ENCODE measurements at regions not wholly inside any gene's neighbourhood (a gene's known extent, or its start where the extent isn't known, plus 50 kb on each side); places are given as distances from the start of the nearest gene placed in this dataset.

DNA sequence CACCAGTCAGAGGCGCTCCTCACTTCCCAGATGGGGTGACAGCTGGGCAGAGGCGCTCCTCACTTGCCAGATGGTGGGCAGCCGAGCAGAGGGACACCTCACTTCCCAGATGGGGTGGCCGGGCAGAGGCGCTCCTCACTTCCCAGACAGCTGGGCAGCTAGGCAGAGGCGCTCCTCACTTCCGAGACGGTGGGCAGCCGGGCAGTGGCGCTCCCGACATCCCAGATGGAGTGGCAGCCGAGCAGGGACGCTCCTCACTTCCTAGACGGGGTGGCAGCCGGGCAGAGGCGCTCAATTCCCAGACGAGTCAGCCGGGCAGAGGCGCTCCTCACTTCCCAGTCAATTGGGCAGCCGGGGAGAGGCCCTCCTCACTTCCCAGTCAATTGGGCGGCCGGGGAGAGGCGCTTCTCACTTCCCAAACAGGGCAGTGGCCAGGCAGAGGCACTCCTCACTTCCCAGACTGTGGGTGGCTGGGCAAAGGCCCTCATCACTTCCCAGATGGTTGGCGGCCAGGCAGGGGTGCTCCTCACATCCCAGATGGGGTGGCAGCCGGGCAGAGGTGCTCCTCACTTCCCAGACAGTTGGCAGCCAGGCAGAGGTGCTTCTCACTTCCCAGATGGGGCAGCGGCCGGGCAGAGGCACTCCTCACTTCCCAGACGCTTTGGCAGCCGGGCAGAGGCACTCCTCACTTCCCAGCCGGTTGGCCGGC lies 143.8 kb upstream of the ARID2 start:
- DNase-seq (ENCODE audit: extremely low read depth in 1 of 2, low read depth in 1 of 2): no peak

DNA sequence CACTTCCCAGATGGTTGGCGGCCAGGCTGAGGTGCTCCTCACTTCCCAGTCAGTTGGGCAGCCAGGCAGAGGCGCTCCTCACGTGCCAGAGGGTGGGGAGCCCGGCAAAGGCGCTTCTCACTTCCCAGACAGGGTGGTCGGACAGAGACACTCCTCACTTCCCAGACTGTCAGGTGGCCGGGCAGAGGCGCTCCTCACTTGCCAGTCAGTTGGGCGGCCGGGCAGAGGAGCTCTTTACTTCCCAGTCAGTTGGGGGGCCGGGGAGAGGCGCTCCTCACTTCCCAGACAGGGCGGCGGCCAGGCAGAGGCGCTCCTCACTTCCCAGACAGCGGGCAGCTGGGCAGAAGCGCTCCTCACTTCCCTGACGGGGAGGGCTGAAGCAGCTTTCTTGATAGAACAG lies 143.0 kb upstream of the ARID2 start:
- DNase-seq (ENCODE audit: extremely low read depth in 1 of 2, low read depth in 1 of 2): no peak

DNA sequence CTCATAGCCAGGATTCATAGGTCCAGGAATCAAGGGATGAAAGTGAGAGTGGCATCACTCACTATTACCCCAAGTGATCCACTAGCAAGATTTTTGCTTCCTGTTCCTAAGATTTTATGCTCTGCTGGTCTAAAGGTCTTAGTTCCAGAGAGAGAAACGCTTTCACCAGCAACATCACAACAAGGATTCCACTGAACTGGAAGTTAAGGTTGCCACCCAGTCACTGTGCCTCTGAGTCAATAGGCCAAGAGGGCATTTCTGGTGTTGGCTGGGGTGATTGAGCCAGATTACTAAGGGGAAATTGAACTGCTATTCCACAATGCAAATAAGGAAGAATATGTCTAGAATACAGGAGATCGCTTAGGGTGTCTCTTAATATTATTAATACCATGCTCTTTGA lies 142.5 kb upstream of the ARID2 start:
- DNase-seq (ENCODE audit: extremely low read depth in 1 of 2, low read depth in 1 of 2): no peak

DNA sequence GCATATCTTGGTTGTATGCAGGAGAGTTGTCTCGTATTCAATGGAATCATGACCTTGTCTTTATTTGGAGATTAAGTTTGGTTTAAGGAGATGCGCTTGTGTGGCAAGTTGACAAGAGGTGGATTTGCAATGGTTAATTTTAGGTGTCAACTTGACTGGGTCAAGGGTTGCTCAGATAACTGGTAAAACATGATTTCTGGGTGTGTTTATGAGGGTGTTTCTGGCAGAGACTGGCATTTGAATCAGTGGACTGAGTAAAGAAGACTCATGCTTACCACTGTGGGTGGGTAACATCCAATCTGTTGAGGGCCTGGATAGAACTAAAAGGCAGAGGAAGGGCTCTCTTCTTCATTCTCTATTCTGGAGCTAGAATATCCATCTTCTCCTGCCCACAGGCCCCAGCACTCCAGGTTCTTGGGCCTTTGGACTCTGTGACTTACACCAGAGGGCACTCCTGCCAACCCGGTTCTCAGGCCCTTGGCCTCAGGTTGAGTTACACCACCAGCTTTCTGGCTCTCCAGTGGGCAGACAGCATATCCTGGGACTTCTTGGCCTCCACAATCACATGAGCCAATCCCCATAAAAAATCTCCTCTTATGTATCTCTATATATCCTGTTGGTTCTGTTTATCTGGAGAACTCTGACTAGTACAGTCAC lies 141.5 kb upstream of the ARID2 start:
- DNase-seq (ENCODE audit: extremely low read depth in 1 of 2, low read depth in 1 of 2): no peak

DNA sequence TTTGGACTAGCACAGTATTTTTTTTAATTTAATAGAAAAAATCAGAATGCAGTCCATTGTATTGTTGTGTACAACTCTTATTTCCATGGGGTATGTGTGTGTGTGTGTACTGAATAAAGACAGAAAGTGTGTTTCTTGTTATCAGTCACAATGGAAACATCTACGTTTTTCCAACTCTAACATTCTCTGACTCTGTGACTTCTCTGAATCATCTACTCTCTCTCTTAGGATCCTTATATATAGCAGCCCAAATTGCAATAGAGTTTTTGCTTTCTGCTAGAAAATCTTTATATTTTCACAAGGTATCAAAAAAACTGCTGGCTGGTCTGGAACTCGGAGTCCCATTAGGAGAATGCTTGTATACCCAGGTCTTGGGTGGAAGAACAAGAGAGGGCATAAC lies 138.9 kb upstream of the ARID2 start:
- DNase-seq (ENCODE audit: extremely low read depth in 1 of 2, low read depth in 1 of 2): no peak

DNA sequence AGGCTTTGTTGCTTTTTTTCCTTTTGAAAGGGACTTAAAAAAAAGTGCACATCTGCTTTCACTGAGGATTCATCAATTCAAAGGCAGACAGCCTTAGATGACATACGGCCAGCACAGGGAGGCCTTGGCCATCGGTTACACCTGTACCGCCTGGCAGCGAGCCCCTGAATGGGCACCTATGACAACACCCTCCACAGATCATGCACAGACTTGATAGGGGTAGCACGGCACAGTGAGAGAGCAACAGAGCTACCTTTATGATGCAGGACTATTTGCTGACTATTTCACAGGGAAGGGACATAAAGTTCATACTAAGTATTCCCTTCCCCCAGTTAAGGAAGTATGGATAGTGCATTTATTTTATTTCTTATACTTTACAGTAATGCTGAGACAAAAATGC lies 137.9 kb upstream of the ARID2 start:
- DNase-seq (ENCODE audit: extremely low read depth in 1 of 2, low read depth in 1 of 2): no peak

DNA sequence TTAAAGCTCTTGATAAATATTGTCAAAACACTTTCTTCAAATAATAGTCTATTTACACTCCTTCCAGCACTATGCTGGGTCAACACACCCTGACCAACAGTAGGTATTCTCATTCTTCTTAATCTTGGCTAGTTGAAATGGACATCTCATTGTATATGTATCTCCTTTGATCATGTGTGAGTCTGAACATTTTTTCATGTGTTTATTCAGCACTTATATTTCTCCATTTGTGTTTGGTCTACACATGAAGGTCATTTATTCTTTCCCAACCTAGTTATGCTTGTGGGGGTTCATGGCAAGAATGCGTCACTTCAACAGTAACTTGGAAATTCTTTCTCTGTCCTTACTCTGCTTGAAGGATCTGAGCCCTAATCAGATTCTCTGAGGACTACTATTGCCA lies 133.1 kb upstream of the ARID2 start:
- DNase-seq (ENCODE audit: extremely low read depth in 1 of 2, low read depth in 1 of 2): no peak

DNA sequence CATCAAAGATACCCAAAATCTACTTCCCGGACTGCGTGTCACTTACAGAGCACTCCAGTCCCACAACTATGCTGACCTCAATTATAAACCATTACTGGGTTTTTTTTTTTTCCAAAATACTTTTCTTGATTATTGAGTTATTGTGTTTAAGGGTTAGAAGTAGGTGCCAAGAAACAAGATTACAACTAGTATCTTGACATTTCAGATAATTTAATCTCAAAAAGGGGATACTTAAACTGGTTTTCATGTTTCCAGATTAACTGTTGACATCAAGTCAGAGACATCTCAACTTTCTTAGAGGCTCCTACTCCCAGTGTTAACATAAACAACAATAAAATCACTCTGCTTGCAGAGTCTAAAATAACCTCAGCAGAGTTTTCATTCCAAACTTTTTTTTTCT lies 131.2 kb upstream of the ARID2 start:
- DNase-seq (ENCODE audit: extremely low read depth in 1 of 2, low read depth in 1 of 2): no peak

DNA sequence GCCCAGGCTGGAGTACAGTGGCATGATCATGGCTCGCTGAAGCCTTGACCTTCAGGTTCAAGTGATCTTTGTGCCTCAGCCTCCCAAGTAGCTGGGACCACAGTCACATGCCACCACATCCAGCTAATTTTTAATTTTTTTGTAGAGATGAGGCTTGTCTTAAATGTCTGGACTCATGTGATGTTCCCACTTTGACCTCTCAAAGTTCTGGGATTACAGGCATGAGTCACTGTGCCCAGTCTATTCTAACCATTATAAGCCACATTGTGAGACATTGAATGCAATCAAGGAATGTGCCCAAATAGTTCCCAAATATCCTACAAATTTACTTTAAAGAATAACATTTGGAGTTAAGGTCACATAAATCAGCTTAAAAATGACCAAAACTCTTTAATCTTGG lies 130.7 kb upstream of the ARID2 start:
- DNase-seq (ENCODE audit: extremely low read depth in 1 of 2, low read depth in 1 of 2): no peak

DNA sequence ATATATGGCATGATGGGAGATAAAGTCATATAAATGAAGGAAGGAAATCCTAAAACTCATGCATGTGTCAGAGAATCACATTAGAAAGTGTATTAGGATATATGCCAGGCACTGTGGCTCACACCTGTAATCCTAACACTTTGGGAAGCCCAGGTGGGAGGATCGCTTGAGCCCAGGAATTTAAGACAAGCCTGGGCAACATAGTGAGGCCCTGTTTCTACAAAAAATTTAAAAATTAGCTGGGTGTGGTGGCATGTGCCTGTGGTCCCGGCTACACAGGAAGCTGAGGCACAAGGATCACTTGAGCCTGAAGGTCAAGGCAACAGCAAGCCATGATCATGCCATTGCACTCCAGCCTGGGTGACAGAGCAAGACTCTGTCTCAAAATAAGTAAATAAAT lies 130.3 kb upstream of the ARID2 start:
- no peak for DNase-seq (ENCODE audit: extremely low read depth in 1 of 2, low read depth in 1 of 2)

DNA sequence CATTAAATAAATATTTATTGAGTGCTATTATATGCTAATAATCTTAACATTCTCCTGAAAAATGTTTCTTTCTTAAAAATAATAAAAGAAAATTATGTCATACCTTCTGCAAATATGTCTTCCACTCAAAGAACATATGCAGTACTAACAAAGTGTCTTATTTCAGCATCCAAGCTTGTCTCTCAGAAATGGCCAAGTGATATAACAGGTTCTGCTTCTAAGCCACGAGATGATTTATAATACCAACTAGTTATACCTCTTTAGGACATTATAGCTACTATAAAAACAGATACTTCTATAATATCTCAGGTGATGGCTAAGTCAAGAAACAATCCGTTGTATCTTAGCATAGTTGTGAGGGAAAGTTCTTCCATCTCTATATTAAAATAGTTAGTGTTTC lies 128.1 kb upstream of the ARID2 start:
- DNase-seq (ENCODE audit: extremely low read depth in 1 of 2, low read depth in 1 of 2): no peak

DNA sequence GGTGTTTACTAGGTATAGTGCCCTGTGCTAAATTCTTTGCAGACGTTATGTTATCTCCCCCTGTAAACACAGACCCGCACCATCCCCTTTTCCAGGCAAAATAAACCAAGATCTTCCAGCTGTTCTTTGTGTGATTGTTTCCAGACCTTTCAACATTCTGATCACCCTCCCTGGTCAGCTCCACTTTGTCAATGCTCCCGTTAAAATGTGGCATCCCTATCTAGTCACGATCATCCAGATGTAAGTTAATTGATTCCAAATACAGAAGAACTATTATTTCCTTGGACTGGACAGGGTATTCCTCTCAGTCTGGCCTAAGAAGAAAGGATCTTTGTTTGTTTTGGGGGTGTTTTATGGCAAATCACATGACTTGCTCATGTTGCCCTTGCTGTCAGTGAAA lies 127.6 kb upstream of the ARID2 start:
- no peak for DNase-seq (ENCODE audit: extremely low read depth in 1 of 2, low read depth in 1 of 2)

DNA sequence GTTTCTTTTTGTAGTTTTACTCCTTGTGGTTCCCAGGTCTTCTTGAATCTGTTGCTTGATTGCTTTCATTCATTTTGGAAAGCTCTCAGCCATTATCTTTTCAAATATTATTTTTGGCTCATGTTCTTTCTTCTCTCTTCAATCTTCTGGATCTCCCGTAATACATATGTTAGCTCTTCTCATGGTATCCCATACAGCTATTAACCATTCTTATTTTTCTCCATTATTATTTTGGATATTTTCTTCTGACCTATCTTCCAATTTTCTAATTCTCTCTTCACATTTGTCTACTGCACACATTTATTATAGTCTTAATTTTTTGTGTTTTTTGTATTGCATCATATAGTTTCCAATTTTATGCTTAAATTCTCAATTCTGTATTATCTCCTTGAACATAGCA lies 123.9 kb upstream of the ARID2 start:
- no peak for DNase-seq (ENCODE audit: extremely low read depth in 1 of 2, low read depth in 1 of 2)

DNA sequence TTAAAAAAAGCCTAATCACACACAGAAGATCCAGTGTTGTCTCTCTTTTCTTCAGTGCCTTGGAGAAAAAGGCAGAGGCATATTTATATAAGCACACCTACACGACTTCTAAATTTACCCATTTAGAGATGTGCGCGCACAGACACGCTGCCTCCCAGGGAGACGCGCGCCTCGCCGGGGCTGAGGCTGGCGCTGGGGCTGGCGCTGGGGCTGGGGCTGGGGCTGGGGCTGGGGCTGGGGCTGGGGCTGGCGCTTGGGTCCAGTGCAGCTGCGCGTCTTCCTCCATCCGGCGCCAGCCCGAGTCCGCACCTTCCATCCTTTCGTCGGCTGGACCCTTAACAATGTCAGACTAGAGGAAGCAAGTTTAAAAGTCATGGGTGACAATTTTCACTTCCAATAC lies 118.4 kb upstream of the ARID2 start:
- no peak for DNase-seq (ENCODE audit: extremely low read depth in 1 of 2, low read depth in 1 of 2)

DNA sequence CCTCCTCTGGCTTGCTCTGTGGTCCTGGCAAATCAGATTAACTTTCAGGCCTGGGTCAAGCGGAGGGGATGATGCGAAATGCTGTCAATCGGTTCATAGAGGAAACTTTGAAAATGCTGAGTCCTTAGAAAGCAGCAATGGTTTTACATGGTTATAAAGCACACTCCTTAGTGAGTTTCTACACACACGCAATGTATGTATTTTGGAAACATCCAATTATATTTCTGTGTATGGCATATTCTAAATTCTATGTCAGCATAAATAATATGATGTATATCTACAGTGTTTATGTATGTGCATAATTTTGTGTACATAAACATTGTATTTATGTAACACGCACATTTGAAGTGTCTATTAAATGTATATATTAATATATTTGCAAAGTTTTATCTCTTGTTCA lies 118.0 kb upstream of the ARID2 start:
- DNase-seq (ENCODE audit: extremely low read depth in 1 of 2, low read depth in 1 of 2): no peak

DNA sequence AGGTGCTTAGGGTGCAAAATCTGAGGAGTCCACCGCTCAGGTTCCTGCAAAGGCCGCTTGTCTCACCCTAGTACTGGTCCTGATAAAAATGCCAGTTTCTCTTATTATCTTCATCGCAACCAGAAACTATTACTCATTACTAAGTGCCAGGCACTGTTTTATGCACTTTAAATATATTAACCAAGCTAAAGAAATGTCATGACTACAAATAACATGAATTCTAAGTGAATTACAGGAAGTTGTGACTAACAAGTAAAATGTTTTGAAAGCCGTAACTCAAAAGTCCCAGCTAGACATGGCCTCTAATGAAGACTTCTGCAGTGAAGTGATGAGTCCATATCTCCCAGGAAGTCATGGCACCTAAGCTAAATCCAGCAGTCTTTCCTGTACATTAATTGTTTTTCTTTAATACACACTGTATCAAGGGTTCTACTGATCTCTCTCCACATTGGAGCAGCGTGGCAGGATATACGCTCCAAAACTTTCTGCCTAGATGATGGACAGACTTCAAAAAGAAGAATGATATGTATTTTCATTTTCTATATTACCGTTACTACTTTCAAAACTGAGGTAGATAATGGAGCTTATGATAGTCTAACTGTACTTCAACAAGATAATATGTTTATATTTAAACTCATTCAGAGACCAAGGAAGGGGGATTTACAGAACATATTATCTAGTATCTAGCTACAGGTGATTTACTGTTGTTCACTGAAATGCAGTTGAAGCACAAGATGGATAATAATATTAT lies 117.3 kb upstream of the ARID2 start:
- DNase-seq (ENCODE audit: extremely low read depth in 1 of 2, low read depth in 1 of 2): no peak

DNA sequence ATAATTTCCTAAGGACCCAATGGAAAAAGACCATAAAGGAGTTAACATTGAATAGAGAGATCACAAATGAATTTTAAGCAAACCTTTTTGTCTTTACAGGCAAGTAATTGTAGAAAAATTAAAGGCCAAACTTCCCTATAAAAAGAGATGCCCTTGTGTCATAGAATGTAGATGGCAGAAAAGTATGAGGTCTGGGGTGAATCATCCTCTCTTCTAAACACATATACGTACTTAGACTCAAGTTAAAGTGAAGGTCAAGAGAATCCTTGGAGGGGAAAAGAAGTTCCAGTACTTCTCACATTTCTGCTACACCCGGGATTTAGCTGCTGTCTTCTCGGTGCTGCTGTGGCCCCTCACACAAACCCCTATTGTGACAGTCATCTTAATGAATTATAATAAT lies 116.2 kb upstream of the ARID2 start:
- DNase-seq (ENCODE audit: extremely low read depth in 1 of 2, low read depth in 1 of 2): no peak

DNA sequence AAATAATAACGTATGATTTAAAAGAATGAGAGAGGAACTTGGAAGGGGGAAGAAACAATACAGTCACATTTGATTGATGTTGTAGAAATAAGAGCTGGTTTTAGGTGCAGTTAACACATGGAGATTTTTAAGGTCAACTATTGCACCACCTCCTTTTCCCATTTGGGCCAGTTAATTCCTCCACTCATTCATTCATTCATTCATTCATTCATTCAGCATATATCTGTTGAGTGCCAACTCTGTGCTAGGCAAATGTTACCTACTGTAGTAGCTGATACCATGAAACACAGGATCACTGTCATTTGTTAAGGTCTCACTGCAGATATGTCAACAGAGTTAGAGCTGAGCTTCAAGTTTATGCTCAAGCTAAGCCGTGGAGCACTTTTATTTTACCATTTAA lies 115.7 kb upstream of the ARID2 start:
- no peak for DNase-seq (ENCODE audit: extremely low read depth in 1 of 2, low read depth in 1 of 2)

DNA sequence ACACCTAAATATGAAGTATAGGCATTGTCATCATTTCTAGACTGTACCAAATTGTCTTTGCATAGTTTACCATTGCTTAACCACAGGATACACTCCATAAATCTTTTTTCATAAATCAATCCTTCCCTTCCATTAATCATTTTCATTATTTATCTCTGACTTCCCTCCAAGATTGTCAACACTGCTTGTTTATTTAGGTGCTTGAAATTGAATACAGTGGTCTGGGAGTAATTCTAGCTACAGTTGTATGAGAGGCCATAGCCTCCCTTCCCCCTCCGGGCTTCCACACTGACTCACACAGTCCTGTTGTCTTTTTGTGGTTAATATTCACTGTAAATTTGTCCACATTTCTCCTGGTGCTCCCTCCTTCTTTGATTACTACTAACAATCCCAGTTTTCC lies 114.2 kb upstream of the ARID2 start:
- no peak for DNase-seq (ENCODE audit: extremely low read depth in 1 of 2, low read depth in 1 of 2)

DNA sequence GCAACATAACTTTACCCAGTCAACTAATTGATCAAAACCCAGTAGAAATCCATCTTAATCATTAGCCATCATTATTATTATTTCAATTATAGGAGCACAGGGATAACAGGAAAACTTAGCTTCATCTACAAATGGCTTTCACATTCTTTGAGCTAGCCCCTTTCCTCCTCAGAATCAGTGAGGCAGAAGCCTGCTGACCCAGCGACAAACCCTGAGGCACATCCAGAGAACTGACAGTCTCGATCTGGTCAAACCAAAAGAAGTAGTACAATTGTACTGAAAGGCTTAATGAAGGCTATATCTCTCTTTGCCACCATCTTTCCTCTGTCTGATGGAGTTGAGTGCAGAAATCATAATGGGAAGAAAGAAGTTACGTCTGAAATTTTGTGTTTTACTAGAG lies 109.8 kb upstream of the ARID2 start:
- no peak for DNase-seq (ENCODE audit: extremely low read depth in 1 of 2, low read depth in 1 of 2)

DNA sequence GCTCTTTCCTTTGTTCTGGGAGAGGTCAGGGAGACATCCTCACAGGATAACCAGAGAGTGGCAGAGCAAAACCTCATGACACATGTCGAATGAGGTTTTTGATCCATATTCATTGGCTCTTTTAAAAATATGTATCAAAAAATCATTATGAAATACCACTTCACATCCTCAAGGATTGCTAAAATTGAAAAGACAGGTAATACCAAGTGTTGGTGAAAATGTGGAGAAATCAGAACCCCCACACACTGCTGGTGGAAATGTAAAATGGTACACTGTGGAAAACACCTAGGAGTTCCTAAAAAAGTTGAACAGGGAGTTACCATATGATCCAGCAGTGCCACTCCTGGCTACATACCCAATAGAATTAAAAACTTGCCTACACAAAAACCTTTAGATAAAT lies 107.8 kb upstream of the ARID2 start:
- DNase-seq (ENCODE audit: extremely low read depth in 1 of 2, low read depth in 1 of 2): no peak

DNA sequence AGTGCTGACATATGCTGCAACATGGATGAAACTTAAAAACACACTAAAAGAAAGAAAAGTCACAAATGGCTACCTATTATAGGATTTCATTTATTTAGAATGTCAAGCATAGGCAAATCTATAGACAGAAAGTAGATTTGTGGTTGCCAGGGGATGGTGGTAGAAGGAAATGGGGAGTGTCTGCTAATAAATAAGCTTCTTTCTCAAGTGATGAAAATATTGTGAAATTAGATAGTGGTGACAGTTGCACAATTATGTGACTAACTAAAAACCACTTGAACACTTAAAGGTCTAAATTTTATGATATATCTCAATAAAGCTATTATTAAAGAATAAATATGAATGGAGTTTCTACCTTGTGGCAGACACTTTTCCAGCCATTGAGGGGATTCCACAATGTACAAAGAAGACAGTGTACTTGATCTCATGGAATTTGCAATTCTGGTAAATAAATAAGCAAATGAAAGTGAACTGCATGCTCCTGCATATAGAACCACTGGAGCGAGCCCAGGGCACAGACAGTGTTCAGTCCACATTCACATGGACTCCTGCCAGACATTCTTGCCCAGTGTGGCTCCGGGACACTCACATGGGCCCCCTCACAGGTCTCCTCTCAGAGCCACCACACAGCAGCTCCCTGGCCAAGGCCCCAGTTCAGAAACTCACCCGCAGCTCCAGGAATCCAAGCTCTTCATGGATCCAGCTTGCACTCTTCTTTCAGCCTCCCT lies 107.1 kb upstream of the ARID2 start:
- DNase-seq (ENCODE audit: extremely low read depth in 1 of 2, low read depth in 1 of 2): no peak
